SU-DHL-6 (cell line): ENCODE measurements at regions not wholly inside any gene's neighbourhood (a gene's known extent, or its start where the extent isn't known, plus 50 kb on each side); places are given as distances from the start of the nearest gene placed in this dataset.

Experiments
- CTCF ChIP-seq: fragments of 200-600 bp; sonication (generic); IDR thresholded peaks from one replicate; pipeline ENCODE4 v1.5.1; 2017; ENCODE audit warnings: antibody characterized with exemption, mild to moderate bottlenecking, low read length, moderate library complexity; ENCODE audit not compliant: insufficient read depth, poor library complexity, severe bottlenecking
- EZH2phosphoT487 ChIP-seq: fragments of 200-600 bp; sonication (generic), shearing (Covaris generic); conservative IDR thresholded peaks from 2 replicates; pipeline ENCODE4 v1.6.1; 2018; ENCODE audit warnings: mild to moderate bottlenecking, antibody characterized with exemption, low read length, moderate library complexity, mixed read lengths

- TF ChIP-seq CTCF (no peak), EZH2phosphoT487 (no peak)
Measured at GRCh38 chr5:58392496-58392895, 67.4 kb downstream of the PLK2 start.
